ENCODE measurements at regions not wholly inside any gene's neighbourhood (a gene's known extent, or its start where the extent isn't known, plus 50 kb on each side); places are given as distances from the start of the nearest gene placed in this dataset.

DNA sequence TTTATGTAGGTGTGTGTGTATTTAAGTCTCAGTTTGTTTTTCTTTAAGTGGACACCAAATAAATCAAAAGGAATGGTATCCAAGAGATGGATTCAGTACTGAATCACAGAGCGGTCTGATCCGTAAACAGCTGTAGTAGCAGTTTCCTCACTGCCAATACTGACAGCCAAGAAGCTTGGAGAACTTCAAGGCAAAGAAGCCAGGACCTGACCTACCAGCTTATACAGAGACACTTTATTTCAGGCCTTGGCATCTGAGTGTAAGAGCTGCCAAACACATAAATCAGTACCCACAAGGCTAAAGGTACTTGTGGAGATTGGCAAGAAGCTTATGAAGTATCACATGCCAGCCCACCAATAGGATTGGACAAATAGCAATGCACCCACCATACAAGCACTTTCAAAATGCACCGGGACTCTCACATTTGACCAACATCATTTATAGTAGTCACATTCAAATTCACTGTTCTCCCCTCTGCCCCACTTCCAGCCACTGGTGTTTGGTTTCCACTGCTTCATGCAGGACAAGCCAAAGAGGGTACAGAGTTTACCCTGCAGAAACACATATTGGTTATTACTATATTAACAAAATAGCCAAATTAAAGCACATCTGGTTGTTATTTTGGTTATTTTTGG lies 357.9 kb downstream of the KLF12 start:
- no peaks in the 10 kb centered on the region for H3K4me1 ChIP-seq (ENCODE audit: control insufficient read depth, insufficient read depth, low read length)
- DNase-seq (ENCODE audit: low read depth in 4 of 6, low spot score in 6 of 6), result peak in 3 of 6 donors; percentile 22 to 74 (median 39)
- WGBS (ENCODE audit: insufficient coverage), result 31% methylated on average over 3 of the region's 3 CpGs
- H3K4me3 ChIP-seq (ENCODE audit: low read depth, low read length), result no peak overlapping the region
- no peaks in the 10 kb centered on the region for H3K27me3 ChIP-seq (ENCODE audit: control insufficient read depth, insufficient read depth, low read length)
- H3K36me3 ChIP-seq (ENCODE audit: control insufficient read depth, insufficient read depth, low read length), result peaks cover 6% of the 10 kb centered on the region
- no peaks in the 10 kb centered on the region for H3K9me3 ChIP-seq (ENCODE audit: control insufficient read depth, insufficient read depth, low read length)
- H3K27ac ChIP-seq (ENCODE audit: low read depth, low read length), result no peak overlapping the region

DNA sequence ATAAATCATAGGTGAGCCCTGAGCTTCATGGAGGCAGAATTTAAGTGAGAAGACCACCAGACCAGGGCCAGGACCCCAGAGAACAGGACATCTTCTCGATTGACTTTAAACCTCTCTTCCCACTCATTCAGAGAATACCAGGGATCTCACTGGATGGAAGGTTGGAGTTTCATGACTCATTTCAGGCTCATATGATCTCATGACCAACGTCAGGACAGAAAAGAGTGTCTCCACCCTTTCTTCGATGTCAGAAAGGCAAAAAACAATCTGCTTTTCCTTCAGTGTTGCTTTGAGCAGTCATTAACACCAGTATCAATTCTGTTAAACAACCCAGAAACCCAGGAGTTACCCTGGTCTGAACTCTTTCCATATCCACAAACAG lies 361.0 kb downstream of the KLF12 start:
- no peaks in the 10 kb centered on the region for H3K4me1 ChIP-seq (ENCODE audit: control insufficient read depth, insufficient read depth, low read length)
- H3K36me3 ChIP-seq (ENCODE audit: control insufficient read depth, insufficient read depth, low read length), result no peaks in the 10 kb centered on the region
- DNase-seq (ENCODE audit: low read depth in 4 of 6, low spot score in 6 of 6), result no peak
- H3K27me3 ChIP-seq (ENCODE audit: control insufficient read depth, insufficient read depth, low read length), result no peaks in the 10 kb centered on the region
- H3K9me3 ChIP-seq (ENCODE audit: control insufficient read depth, insufficient read depth, low read length), result no peaks in the 10 kb centered on the region
- no peak overlapping the region for H3K27ac ChIP-seq (ENCODE audit: low read depth, low read length)
- H3K4me3 ChIP-seq (ENCODE audit: low read depth, low read length), result no peak overlapping the region
- 93% methylated on average over 2 of the region's 3 CpGs for WGBS (ENCODE audit: insufficient coverage)

DNA sequence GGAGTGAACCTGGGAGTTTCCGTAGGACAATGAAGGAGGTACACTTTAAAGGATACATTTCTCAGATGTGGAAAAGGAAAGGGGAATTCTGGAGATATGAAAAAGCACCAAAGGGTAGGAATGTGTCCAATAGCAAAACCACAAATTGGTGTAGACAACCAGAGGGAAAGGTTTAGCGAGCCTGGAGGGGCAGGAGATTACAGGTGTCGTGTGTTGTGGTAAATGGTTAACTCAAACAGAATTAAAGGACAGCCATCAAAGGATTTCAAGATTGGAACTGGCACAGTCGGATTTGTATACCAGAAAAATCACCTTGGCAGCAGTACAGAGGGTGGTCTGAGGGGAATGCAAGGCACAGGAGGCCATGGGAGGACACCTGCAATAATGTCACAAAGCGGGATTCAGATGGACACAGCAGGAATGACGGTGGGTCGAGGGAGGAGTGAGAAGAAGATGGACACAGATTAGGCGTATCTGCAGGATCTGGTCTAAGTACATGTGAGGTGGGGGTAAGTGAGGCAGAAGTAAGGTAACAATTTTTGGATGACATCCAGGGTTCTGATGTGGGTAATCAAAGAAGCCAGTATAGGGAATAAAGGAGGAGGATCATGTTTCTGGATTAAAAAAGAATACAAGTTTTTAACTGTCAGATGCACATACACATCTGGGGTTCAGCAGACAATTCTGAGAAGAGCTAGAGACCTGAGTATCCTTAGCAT lies 361.6 kb downstream of the KLF12 start:
- Histone ChIP-seq H3K4me3 (ENCODE audit: low read depth, low read length) (no peak overlapping the region), H3K27ac (ENCODE audit: low read depth, low read length) (no peak overlapping the region), H3K36me3 (ENCODE audit: control insufficient read depth, insufficient read depth, low read length) (no peaks in the 10 kb centered on the region), H3K9me3 (ENCODE audit: control insufficient read depth, insufficient read depth, low read length) (no peaks in the 10 kb centered on the region), H3K4me1 (ENCODE audit: control insufficient read depth, insufficient read depth, low read length) (no peaks in the 10 kb centered on the region), H3K27me3 (ENCODE audit: control insufficient read depth, insufficient read depth, low read length) (no peaks in the 10 kb centered on the region)
- DNase-seq (ENCODE audit: low read depth in 4 of 6, low spot score in 6 of 6), result no peak
- 89% methylated on average over 8 of the region's 8 CpGs for whole genome bisulfite sequencing (ENCODE audit: insufficient coverage)

DNA sequence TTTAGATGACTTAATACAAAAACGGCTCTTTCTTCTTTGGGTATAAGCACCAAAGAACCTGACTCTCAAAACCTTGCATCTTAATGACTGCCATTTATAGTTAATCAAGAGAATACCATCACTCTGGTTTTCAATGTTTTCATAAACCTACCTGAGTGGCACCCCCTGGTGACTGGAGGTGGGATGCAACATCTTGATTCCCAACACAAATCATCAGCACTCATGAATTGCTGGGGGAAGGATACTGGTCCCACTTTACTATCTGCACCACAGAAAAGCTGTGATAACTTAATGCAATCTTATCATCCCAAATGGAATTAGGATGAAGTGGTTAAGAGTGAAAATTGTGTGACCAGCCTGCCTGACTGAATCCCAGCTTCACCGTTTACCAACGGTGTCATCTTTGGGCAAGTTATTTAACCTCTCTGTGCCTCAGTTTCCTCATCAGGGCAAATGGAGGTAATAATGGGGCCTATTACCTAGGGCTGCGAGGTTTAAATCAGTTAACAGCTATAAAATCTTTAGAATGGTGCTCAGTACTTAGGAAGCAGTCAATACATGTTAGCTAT lies 366.4 kb downstream of the KLF12 start:
- no peaks in the 10 kb centered on the region for H3K9me3 ChIP-seq (ENCODE audit: control insufficient read depth, insufficient read depth, low read length)
- 40% methylated on average over 1 of the region's 4 CpGs for WGBS (ENCODE audit: insufficient coverage)
- peaks cover 9% of the 10 kb centered on the region for H3K4me1 ChIP-seq (ENCODE audit: control insufficient read depth, insufficient read depth, low read length)
- H3K27ac ChIP-seq (ENCODE audit: low read depth, low read length), result peak overlapping the region; percentile 88
- H3K36me3 ChIP-seq (ENCODE audit: control insufficient read depth, insufficient read depth, low read length), result no peaks in the 10 kb centered on the region
- no peak for DNase-seq (ENCODE audit: low read depth in 4 of 6, low spot score in 6 of 6)
- H3K4me3 ChIP-seq (ENCODE audit: low read depth, low read length), result no peak overlapping the region
- no peaks in the 10 kb centered on the region for H3K27me3 ChIP-seq (ENCODE audit: control insufficient read depth, insufficient read depth, low read length)

DNA sequence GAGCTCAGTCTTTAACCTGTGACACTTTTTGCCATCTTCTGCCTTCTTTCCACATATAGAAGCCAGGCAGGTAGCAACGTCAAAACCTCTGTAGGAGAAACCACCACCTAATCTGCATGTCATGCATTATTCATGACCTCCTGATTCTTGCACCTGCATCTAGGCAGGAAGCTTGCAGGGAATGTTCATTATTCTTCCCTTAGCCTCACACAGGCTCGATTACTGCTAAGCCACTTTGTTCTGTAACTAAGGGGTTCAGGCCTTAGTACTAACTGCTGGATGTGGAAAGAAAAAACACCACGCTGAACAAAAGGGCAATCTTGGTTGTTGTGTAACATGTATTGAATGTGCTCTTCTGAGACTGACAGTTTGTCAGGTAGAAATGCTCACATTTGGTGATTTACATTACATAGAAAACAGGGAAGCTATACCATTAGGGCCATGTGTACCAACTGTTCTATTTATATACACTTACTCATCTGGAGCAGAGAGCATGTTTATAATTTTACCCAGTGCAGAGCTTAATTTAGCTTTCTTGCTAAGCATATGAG lies 366.9 kb downstream of the KLF12 start:
- H3K4me1 ChIP-seq (ENCODE audit: control insufficient read depth, insufficient read depth, low read length), result peaks cover 9% of the 10 kb centered on the region
- H3K27ac ChIP-seq (ENCODE audit: low read depth, low read length), result peak overlapping the region; percentile 88
- H3K27me3 ChIP-seq (ENCODE audit: control insufficient read depth, insufficient read depth, low read length), result no peaks in the 10 kb centered on the region
- 30% methylated on average over 2 of the region's 3 CpGs for WGBS (ENCODE audit: insufficient coverage)
- peak in 2 of 6 donors; percentile 53 to 89 for DNase-seq (ENCODE audit: low read depth in 4 of 6, low spot score in 6 of 6)
- no peaks in the 10 kb centered on the region for H3K36me3 ChIP-seq (ENCODE audit: control insufficient read depth, insufficient read depth, low read length)
- H3K9me3 ChIP-seq (ENCODE audit: control insufficient read depth, insufficient read depth, low read length), result no peaks in the 10 kb centered on the region
- H3K4me3 ChIP-seq (ENCODE audit: low read depth, low read length), result no peak overlapping the region

DNA sequence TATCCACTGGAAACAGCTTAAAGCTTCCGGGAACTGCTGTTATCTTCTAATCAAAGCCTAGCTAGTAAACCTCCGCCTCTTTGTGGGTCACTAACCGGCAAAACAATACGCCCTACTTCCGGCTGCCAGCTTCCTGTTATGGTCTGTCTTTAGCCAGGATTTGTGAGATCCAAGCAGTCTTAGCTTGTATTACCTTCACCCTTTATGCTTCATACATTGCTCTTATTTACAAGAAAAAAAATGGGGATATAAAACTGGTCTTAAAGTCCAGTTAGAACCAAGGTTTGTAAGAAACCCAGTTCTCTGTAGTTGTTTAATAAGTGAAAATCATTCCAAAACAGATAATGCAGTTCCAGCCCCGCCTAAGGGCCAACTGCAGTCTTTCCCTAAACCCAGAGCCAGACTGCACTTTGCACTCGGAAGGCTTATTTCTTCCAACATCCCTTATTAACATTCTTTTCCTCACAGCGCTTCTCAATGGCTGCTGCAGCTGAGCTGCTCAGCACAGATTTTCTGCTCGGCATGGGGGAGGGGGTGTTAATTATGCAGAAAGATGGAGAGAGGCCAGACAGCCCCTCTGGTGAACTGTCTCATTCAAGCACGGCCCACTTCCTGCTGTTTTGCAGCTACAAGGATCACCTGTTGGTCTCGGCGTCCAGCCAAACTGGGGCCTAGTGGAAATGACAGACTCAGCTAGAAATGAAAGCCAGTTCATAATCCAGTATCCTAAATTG lies 368.4 kb downstream of the KLF12 start:
- peak; percentile 83 to 97 (median 85) for DNase-seq (ENCODE audit: low read depth in 4 of 6, low spot score in 6 of 6)
- no peaks in the 10 kb centered on the region for H3K27me3 ChIP-seq (ENCODE audit: control insufficient read depth, insufficient read depth, low read length)
- peak overlapping the region; percentile 4 for H3K4me3 ChIP-seq (ENCODE audit: low read depth, low read length)
- H3K4me1 ChIP-seq (ENCODE audit: control insufficient read depth, insufficient read depth, low read length), result peaks cover 9% of the 10 kb centered on the region
- H3K36me3 ChIP-seq (ENCODE audit: control insufficient read depth, insufficient read depth, low read length), result no peaks in the 10 kb centered on the region
- WGBS (ENCODE audit: insufficient coverage), result 4% methylated on average over 8 of the region's 12 CpGs
- no peaks in the 10 kb centered on the region for H3K9me3 ChIP-seq (ENCODE audit: control insufficient read depth, insufficient read depth, low read length)
- peak overlapping the region; percentile 88 for H3K27ac ChIP-seq (ENCODE audit: low read depth, low read length)

DNA sequence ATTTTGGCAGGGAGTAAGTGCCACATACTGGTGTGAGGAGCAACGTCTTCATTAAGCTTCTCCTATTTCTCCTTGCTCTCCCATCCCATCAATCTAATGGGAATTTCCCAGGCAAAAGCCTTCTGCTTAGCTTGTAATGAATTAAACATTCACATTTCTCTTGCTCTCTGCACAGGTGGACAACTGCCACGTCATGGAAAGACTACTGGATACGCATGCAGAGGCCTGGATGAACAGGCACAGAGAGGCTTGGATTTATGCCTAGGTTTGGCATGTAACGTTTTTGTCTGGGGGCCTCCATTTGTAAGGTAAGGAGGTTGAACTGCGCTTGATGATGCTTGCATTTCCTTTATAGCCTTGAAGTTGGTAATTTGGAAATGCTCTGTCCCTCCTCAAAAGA lies 374.8 kb downstream of the KLF12 start:
- no peak for DNase-seq (ENCODE audit: low read depth in 4 of 6, low spot score in 6 of 6)
- 29% methylated on average over 3 of the region's 5 CpGs for WGBS (ENCODE audit: insufficient coverage)
- H3K4me3 ChIP-seq (ENCODE audit: low read depth, low read length), result no peak overlapping the region
- no peaks in the 10 kb centered on the region for H3K27me3 ChIP-seq (ENCODE audit: control insufficient read depth, insufficient read depth, low read length)
- no peak overlapping the region for H3K27ac ChIP-seq (ENCODE audit: low read depth, low read length)
- H3K4me1 ChIP-seq (ENCODE audit: control insufficient read depth, insufficient read depth, low read length), result no peaks in the 10 kb centered on the region
- H3K36me3 ChIP-seq (ENCODE audit: control insufficient read depth, insufficient read depth, low read length), result no peaks in the 10 kb centered on the region
- no peaks in the 10 kb centered on the region for H3K9me3 ChIP-seq (ENCODE audit: control insufficient read depth, insufficient read depth, low read length)

DNA sequence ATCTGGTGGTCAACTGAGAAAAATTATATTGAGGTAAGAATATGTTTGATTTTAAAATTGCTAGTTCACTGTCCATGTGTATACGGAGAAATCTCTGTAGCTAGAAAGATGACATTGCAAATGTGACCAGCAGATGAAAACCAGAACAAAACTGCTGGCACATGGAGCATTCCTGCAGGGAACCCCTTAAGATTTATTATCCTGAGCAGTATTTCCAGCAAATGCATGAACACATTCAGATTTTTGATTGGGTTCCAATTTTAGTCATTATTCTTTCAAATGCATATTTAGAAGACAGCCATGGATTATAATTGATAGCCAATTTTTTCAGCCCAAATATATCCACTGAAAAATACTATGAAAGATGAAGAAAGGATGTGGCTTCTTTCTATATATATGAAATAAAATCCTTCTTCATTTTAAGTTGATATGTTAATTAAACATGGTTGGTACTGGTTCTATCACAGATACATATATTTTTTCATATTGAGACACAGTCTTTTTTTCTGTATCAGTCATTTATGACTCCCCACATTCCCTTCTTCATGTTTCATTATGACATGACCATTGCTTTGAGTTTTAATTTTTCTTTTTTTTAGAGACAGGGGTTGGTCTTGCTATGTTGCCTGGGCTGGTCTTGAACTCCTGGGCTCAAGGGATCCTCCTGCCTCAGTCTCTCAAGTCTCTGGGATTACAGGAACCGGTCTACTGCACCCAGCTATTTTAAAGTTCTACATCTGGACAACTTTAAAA lies 376.5 kb downstream of the KLF12 start:
- peak in 1 of 6 donors; percentile 35 for DNase-seq (ENCODE audit: low read depth in 4 of 6, low spot score in 6 of 6)
- Histone ChIP-seq H3K27ac (ENCODE audit: low read depth, low read length) (no peak overlapping the region), H3K9me3 (ENCODE audit: control insufficient read depth, insufficient read depth, low read length) (no peaks in the 10 kb centered on the region), H3K36me3 (ENCODE audit: control insufficient read depth, insufficient read depth, low read length) (no peaks in the 10 kb centered on the region), H3K27me3 (ENCODE audit: control insufficient read depth, insufficient read depth, low read length) (no peaks in the 10 kb centered on the region), H3K4me1 (ENCODE audit: control insufficient read depth, insufficient read depth, low read length) (peaks cover 3% of the 10 kb centered on the region), H3K4me3 (ENCODE audit: low read depth, low read length) (no peak overlapping the region)
- WGBS (ENCODE audit: insufficient coverage), result 67% methylated on average over 1 of the region's 2 CpGs

DNA sequence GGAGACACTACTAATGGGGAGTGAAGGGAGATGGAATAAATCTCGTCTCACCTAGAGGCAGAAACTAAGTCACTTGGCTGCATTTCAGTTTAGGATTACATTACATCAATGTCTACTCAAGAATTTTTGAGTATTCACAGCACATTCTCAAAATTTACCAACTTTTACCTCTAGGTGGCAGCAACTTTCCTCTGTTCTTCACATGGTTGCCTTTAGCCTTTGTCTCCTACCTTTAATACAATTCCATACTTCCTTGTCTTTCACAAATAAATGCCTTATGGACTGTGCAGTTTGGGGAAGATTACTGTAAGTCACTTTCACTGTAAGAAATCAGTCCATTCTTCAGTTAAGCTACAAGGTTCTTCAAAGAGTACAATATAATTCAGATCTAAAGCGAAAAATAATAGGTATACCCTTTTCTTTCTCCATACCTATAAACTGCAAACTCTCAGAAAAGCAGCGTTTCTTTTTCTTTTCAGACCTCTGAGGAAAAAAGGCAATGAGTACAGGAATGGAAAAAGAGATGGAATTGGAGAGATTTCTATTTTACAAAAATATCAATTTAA lies 379.4 kb downstream of the KLF12 start:
- DNase-seq (ENCODE audit: low read depth in 4 of 6, low spot score in 6 of 6), result peak; percentile 67 to 96 (median 81)
- Histone ChIP-seq H3K27me3 (ENCODE audit: control insufficient read depth, insufficient read depth, low read length) (no peaks in the 10 kb centered on the region), H3K36me3 (ENCODE audit: control insufficient read depth, insufficient read depth, low read length) (no peaks in the 10 kb centered on the region), H3K9me3 (ENCODE audit: control insufficient read depth, insufficient read depth, low read length) (no peaks in the 10 kb centered on the region), H3K4me3 (ENCODE audit: low read depth, low read length) (no peak overlapping the region), H3K27ac (ENCODE audit: low read depth, low read length) (no peak overlapping the region), H3K4me1 (ENCODE audit: control insufficient read depth, insufficient read depth, low read length) (peaks cover 3% of the 10 kb centered on the region)
- whole genome bisulfite sequencing (ENCODE audit: insufficient coverage), result no CpG with 5 or more reads among the region's 3 CpGs

Measured in spinal cord (tissue), 9 donors.